ENCODE measurements at regions not wholly inside any gene's neighbourhood (a gene's known extent, or its start where the extent isn't known, plus 50 kb on each side); places are given as distances from the start of the nearest gene placed in this dataset.
"Not testable (repeated sequence)": the region's sequence is repeated elsewhere in the genome, so short reads cannot be mapped to it uniquely, and the experiment has no call there.

DNA sequence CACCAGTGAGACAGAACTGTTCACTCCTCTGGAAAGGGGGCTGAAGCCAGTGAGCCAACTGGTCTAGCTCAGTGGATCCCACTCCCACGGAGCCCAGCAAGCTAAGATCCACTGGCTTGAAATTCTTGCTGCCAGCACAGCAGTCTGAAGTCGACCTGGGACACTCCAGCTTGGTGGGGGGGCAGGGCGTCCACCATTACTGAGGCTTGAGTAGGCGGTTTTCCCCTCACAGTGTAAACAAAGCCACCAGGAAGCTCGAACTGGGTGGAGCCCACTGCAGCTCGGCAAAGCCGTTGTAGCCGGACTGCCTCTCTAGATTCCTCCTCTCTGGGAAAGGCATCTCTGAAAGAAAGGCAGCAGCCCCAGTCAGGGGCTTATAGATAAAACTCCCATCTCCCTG lies 52.3 kb upstream of the BBX start:
- DNase-seq: not testable (repeated sequence)

All from stimulated activated CD4-positive, alpha-beta T cell treated with anti-CD3 and anti-CD28 coated beads, Interleukin-2, amount 100 ng/mL, for 48 hours (primary cell).